VCaP (cell line): ENCODE measurements at regions not wholly inside any gene's neighbourhood (a gene's known extent, or its start where the extent isn't known, plus 50 kb on each side); places are given as distances from the start of the nearest gene placed in this dataset.
"Not testable (repeated sequence)": the region's sequence is repeated elsewhere in the genome, so short reads cannot be mapped to it uniquely, and the experiment has no call there.

Source experiments
- H3K27ac ChIP-seq: fragments of 450-650 bp; 2 replicates; pipeline ENCODE4 v1.5.1; 2017
- CTCF ChIP-seq: fragments of 450-650 bp; conservative IDR thresholded peaks from 2 replicates; pipeline ENCODE4 v1.5.1; 2017; ENCODE audit warnings: mild to moderate bottlenecking, moderate library complexity

- no peak for TF ChIP-seq CTCF
These were observed 432.9 kb downstream of the SPATA31D1 start for GRCh38 chr9:82421498-82421897.

GRCh38 chr9:82423700-82424099 lies 435.1 kb downstream of the SPATA31D1 start:
- no peak for TF ChIP-seq CTCF
- H3K27ac ChIP-seq = no peak overlapping the region

More at GRCh38 chr9:82421498-82421897, 432.9 kb downstream of the SPATA31D1 start:
- H3K27ac ChIP-seq = no peak overlapping the region

- no peak for TF ChIP-seq CTCF
- no peak overlapping the region for H3K27ac ChIP-seq
These were observed 436.1 kb downstream of the SPATA31D1 start for GRCh38 chr9:82424599-82425120.

- TF ChIP-seq CTCF = no peak
- no peak overlapping the region for H3K27ac ChIP-seq
These were observed 442.5 kb downstream of the SPATA31D1 start for GRCh38 chr9:82431121-82431520.

GRCh38 chr9:82433290-82433931 lies 444.8 kb downstream of the SPATA31D1 start:
- H3K27ac ChIP-seq = not testable (repeated sequence)

- TF ChIP-seq CTCF = no peak
- H3K27ac ChIP-seq = no peak overlapping the region
These were observed 447.9 kb downstream of the SPATA31D1 start for GRCh38 chr9:82436475-82436874.

GRCh38 chr9:82437183-82437582 lies 448.6 kb downstream of the SPATA31D1 start:
- H3K27ac ChIP-seq = not testable (repeated sequence)

GRCh38 chr9:82438581-82438980 lies 450.0 kb downstream of the SPATA31D1 start:
- no peak overlapping the region for H3K27ac ChIP-seq
- no peak for TF ChIP-seq CTCF
